ENCODE measurements at regions not wholly inside any gene's neighbourhood (a gene's known extent, or its start where the extent isn't known, plus 50 kb on each side); places are given as distances from the start of the nearest gene placed in this dataset.

DNA sequence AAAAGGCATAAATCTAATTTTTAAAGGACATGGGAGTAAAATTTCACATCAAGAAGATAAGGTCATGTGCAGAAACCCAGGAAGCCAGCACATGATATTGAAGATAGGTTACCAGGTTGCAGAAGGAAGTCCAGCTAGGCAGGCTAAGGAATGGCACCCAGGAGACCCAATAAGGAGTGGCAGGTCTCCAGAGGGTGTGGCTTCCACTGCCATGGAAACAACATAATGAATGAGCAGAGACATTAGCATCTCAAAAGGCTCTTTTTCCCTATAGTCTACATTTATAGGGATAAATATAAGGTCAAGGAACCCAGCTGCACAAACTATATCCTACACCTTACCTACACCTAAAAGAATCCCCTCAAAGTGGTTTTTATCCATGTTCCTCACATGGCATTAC, 275.9 kb downstream of the RPS29 start:
- TF ChIP-seq, protein P1, sequence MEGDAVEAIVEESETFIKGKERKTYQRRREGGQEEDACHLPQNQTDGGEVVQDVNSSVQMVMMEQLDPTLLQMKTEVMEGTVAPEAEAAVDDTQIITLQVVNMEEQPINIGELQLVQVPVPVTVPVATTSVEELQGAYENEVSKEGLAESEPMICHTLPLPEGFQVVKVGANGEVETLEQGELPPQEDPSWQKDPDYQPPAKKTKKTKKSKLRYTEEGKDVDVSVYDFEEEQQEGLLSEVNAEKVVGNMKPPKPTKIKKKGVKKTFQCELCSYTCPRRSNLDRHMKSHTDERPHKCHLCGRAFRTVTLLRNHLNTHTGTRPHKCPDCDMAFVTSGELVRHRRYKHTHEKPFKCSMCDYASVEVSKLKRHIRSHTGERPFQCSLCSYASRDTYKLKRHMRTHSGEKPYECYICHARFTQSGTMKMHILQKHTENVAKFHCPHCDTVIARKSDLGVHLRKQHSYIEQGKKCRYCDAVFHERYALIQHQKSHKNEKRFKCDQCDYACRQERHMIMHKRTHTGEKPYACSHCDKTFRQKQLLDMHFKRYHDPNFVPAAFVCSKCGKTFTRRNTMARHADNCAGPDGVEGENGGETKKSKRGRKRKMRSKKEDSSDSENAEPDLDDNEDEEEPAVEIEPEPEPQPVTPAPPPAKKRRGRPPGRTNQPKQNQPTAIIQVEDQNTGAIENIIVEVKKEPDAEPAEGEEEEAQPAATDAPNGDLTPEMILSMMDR (IDR thresholded peaks at IDR 0.05; ENCODE audit: borderline replicate concordance, insufficient read depth, low read depth, low read length), result no peak
- no peak overlapping the region for H3K4me3 ChIP-seq (ENCODE audit: low read depth, low read length)

DNA sequence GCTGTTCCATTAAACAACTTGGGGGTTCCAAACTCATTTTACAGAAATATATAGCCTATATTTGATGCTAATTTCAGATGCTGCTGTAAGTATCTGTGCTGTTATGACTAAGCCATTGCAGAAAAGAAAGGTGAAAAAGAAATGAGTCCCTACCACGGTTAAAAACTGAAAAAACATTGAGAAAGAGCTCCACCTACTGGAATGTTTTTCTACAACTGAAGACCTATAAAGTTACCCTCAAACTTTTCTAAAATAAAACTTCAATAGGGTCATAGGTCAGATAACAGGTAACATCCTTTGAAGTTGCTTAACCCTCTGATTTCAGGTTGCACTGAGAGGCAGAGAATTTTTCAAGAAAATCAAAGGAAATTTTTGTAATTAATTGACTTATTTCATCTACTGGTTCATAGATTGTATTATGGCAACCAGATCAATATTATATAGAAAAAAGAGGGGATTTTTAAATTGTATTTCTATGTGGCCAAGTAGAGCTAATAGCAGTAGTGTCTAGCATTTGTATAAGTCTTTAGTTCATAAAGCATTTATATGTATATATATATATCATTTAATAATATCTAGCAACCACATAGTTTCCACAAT, 279.9 kb downstream of the RPS29 start:
- TF ChIP-seq, protein P1 (IDR thresholded peaks at IDR 0.05; ENCODE audit: borderline replicate concordance, insufficient read depth, low read depth, low read length), result peak; percentile 32; the same call in 1 of the 2 replicates
- H3K4me3 ChIP-seq (ENCODE audit: low read depth, low read length), result no peak overlapping the region

- TF ChIP-seq, protein P1 (IDR thresholded peaks at IDR 0.05; ENCODE audit: borderline replicate concordance, insufficient read depth, low read depth, low read length), result no peak
- H3K4me3 ChIP-seq (ENCODE audit: low read depth, low read length), result no peak overlapping the region
These were observed 282.1 kb downstream of the RPS29 start for GRCh38 chr14:49303946-49304516.

DNA sequence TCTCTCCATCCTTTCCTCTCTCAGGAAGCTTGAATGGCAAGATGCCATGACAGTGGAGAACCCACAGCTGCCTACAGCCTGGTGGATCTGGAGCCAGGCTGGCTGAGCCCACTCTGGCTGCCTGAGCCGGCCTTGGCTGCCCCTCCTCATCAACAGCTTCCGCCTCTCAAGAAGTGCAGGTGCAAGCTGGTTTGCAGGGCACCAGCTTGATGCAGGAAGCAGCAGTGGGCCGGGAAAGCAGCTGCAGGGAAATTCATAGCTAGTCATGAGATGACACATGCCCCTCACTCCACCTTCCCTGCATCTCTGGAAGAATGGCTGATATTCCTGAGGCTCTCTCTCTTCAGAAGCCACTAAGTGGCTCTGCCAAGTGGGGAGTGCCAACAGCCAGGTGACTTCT, 289.1 kb downstream of the RPS29 start:
- TF ChIP-seq, protein P1 (IDR thresholded peaks at IDR 0.05; ENCODE audit: borderline replicate concordance, insufficient read depth, low read depth, low read length), result no peak
- H3K4me3 ChIP-seq (ENCODE audit: low read depth, low read length), result no peak overlapping the region

DNA sequence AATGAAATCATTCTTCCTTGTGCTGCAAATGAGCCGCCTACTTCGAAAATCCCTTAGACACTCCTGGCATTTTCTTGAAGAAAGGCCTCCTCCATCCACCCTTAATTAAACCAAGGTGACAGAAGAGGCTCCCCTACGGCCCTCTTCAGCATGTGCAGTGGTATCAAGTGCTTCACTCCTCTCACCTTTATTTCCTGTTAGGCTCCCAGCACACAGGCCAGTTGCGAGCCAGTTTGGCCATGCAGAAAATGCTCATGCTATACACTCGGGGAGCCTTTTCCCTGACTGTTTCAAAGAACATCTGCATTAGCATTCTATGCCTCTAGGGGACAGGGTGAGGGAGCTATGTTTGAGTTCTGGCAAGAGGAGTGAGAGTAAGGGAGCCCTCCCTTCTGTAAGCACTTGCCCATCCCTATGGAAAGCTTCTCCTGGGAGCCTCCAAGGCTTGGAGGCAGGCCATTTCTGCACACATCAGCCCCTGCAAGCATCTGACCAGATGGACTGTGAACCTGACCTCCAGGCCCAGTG, 291.5 kb downstream of the RPS29 start:
- TF ChIP-seq, protein P1 (IDR thresholded peaks at IDR 0.05; ENCODE audit: borderline replicate concordance, insufficient read depth, low read depth, low read length), result no peak
- H3K4me3 ChIP-seq (ENCODE audit: low read depth, low read length), result no peak overlapping the region

GRCh38 chr14:49287004-49287403, 299.2 kb downstream of the RPS29 start:
- no peak overlapping the region for H3K4me3 ChIP-seq (ENCODE audit: low read depth, low read length)
- TF ChIP-seq, protein P1 (IDR thresholded peaks at IDR 0.05; ENCODE audit: borderline replicate concordance, insufficient read depth, low read depth, low read length), result no peak
